Gastrocnemius medialis (tissue), 4 donors: ENCODE measurements at regions not wholly inside any gene's neighbourhood (a gene's known extent, or its start where the extent isn't known, plus 50 kb on each side); places are given as distances from the start of the nearest gene placed in this dataset.
"Not testable (repeated sequence)": the region's sequence is repeated elsewhere in the genome, so short reads cannot be mapped to it uniquely, and the experiment has no call there.

Experiments used
- ATAC-seq, 2 donors: fragments of 150-250 bp; one replicate each; pipeline ENCODE4 v1.9.1; 2016
- DNase-seq, 2 donors: peaks; one replicate each; pipeline ENCODE4 v3.0.0-alpha.2; 2019
- H3K27ac ChIP-seq, 4 donors: fragments of 200-600 bp; sonication (generic); 1 replicate in 1 of 4; 2 replicates in 3 of 4; pipeline ENCODE4 v1.5.1; 2016 to 2018; ENCODE audit warnings: mild to moderate bottlenecking in 2 of 4, moderate library complexity in 1 of 4
- H3K27me3 ChIP-seq, 3 donors: fragments of 200-600 bp; sonication (generic) in 2 of 3; 1 replicate in 1 of 3; 2 replicates in 2 of 3; pipeline versions ENCODE4 v1.5.1 to v1.6.0; 2016 to 2019; ENCODE audit warnings: mild to moderate bottlenecking in 1 of 3, moderate library complexity in 1 of 3
- H3K36me3 ChIP-seq, 2 donors: fragments of 200-600 bp; sonication (generic) in 1 of 2; one replicate each; pipeline ENCODE4 v1.5.1; 2017 to 2018
- H3K4me1 ChIP-seq, 2 donors: fragments of 200-600 bp; sonication (generic) in 1 of 2; one replicate each; pipeline ENCODE4 v1.5.1; 2016 to 2017; ENCODE audit warnings: mild to moderate bottlenecking in 2 of 2
- H3K4me3 ChIP-seq, 4 donors: fragments of 200-600 bp; sonication (generic) in 3 of 4; 1 replicate in 1 of 4; 2 replicates in 3 of 4; pipeline ENCODE4 v1.5.1; 2016 to 2019; ENCODE audit warnings: mild to moderate bottlenecking in 2 of 4
- H3K9me3 ChIP-seq, 3 donors: fragments of 200-600 bp; sonication (generic) in 2 of 3; 1 replicate in 1 of 3; 2 replicates in 2 of 3; pipeline ENCODE4 v1.5.1; 2016 to 2019
- POLR2A ChIP-seq, 2 donors: fragments of 450-650 bp; IDR thresholded peaks; one replicate each; pipeline ENCODE4 v1.6.1; 2017; ENCODE audit warnings: antibody characterized with exemption in 2 of 2, mild to moderate bottlenecking in 2 of 2, moderate library complexity in 2 of 2
- in situ Hi-C, 4 donors: fragments of 200-750 bp; cut with MboI; loops; one replicate each; pipeline versions ENCODE4 v1.15.0 to v1.8.0; 2017; ENCODE audit warnings: low sequenced_read_pairs in 4 of 4
- intact Hi-C: fragments of 100-400 bp; cut with DNase I; formaldehyde crosslinking; loops from one replicate; pipeline ENCODE4 v1.15.1; 2023; ENCODE audit warnings: low total_unique reads
- TF ChIP-seq, protein P1 (sequence below), 5 experiments: fragments of 450-650 bp in 3 of 5; fragments of 200-600 bp in 2 of 5; sonication (generic) in 2 of 5; IDR thresholded peaks in 4 of 5; conservative IDR thresholded peaks in 1 of 5; 1 replicate in 4 of 5; 2 replicates in 1 of 5; pipeline ENCODE4 v1.5.1; 2016 to 2019; ENCODE audit warnings: antibody characterized with exemption in 5 of 5, mild to moderate bottlenecking in 3 of 5, moderate library complexity in 3 of 5

DNA sequence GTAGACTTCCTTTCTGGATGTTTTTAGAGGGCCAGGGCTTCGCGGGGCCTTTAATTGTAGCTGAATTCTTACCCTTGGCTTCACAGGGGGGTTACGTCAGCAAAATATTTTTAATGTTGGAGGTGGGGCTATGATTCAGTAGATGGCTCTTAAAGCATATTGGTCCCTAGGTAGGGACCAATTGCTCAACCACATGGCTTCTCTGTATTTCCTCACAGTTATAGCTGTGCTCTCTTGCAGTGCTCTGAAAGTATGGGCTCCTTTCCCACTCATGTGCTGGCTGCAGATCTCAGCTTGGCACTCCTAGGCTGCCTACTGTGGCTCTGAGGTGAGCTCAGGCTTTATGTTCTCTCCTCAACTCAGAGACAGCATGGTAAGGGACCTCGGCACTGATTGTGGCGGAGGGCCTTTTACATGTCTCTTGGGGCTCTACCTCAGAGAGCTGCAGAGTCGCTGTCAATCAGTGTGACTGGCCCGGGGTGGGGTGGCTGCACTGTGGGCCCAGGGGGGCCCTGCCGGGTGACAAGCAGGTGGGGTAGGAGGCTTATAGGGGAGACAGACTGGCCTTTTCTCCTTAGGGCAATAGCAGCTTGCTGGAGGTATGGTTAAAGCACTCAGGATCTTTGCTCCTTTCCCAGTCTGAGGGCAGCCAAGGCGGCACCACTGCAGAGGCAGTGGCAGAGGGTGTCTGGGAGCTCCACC lies 318.0 kb downstream of the DOK5 start:
- Histone ChIP-seq H3K27ac (no peak overlapping the region), H3K4me3 (no peak overlapping the region), H3K4me1 (no peaks in the 10 kb centered on the region), H3K9me3 (no peaks in the 10 kb centered on the region), H3K36me3 (no peaks in the 10 kb centered on the region), H3K27me3 (no peaks in the 10 kb centered on the region)
- peak in 1 of 2 donors; percentile 19 for ATAC-seq
- in situ Hi-C loops (no loop called here), intact Hi-C loops (no loop called here)
- TF ChIP-seq, protein P1, sequence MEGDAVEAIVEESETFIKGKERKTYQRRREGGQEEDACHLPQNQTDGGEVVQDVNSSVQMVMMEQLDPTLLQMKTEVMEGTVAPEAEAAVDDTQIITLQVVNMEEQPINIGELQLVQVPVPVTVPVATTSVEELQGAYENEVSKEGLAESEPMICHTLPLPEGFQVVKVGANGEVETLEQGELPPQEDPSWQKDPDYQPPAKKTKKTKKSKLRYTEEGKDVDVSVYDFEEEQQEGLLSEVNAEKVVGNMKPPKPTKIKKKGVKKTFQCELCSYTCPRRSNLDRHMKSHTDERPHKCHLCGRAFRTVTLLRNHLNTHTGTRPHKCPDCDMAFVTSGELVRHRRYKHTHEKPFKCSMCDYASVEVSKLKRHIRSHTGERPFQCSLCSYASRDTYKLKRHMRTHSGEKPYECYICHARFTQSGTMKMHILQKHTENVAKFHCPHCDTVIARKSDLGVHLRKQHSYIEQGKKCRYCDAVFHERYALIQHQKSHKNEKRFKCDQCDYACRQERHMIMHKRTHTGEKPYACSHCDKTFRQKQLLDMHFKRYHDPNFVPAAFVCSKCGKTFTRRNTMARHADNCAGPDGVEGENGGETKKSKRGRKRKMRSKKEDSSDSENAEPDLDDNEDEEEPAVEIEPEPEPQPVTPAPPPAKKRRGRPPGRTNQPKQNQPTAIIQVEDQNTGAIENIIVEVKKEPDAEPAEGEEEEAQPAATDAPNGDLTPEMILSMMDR (IDR thresholded peaks at IDR 0.05 in 4 of 5, conservative IDR thresholded peaks at IDR 0.05 in 1 of 5) = no peak
- TF ChIP-seq POLR2A (IDR thresholded peaks at IDR 0.05) = no peak
- DNase-seq = no peak

DNA sequence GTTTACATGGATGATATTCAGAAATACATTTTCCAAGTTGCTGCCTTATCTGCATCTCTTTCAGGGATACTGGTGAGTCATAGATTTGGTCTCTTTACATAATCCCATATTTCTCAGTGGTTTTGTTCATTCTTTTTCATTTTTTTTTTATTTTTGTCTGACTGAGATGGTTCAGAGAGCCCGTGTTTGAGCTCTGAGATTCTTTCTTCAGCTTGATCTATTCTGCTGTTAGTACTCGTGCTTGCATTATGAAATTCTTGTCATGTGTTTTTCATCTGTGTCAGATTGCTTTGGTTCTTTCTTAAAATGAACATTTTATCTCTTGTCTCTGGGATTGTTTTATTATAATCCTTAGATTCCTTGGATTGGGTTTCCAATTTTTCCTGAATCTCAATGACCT lies 317.3 kb downstream of the DOK5 start:
- Histone ChIP-seq H3K27me3 (no peaks in the 10 kb centered on the region), H3K4me1 (no peaks in the 10 kb centered on the region), H3K36me3 (no peaks in the 10 kb centered on the region), H3K9me3 (no peaks in the 10 kb centered on the region), H3K4me3 (no peak overlapping the region), H3K27ac (no peak overlapping the region)
- ATAC-seq = no peak
- TF ChIP-seq POLR2A (IDR thresholded peaks at IDR 0.05) = no peak
- TF ChIP-seq, protein P1 (IDR thresholded peaks at IDR 0.05 in 4 of 5, conservative IDR thresholded peaks at IDR 0.05 in 1 of 5) = no peak
- intact Hi-C loops = no loop called here
- DNase-seq = no peak
- in situ Hi-C loops = no loop called here

GRCh38 chr20:54788260-54788659 lies 312.9 kb downstream of the DOK5 start:
- ATAC-seq, intact Hi-C loops, H3K4me1 ChIP-seq, H3K27ac ChIP-seq, H3K9me3 ChIP-seq, in situ Hi-C loops, DNase-seq, H3K36me3 ChIP-seq, H3K27me3 ChIP-seq, H3K4me3 ChIP-seq: not testable (repeated sequence)

GRCh38 chr20:54782758-54783157 lies 307.4 kb downstream of the DOK5 start:
- H3K27ac ChIP-seq, DNase-seq, H3K9me3 ChIP-seq, H3K4me1 ChIP-seq, H3K36me3 ChIP-seq, H3K27me3 ChIP-seq, H3K4me3 ChIP-seq, intact Hi-C loops, in situ Hi-C loops, ATAC-seq: not testable (repeated sequence)

- Histone ChIP-seq H3K4me1 (no peaks in the 10 kb centered on the region), H3K9me3 (no peaks in the 10 kb centered on the region), H3K36me3 (no peaks in the 10 kb centered on the region), H3K27ac (no peak overlapping the region), H3K27me3 (no peaks in the 10 kb centered on the region), H3K4me3 (no peak overlapping the region)
- no peak for ATAC-seq
- no peak for DNase-seq
- in situ Hi-C loops = no loop called here
- intact Hi-C loops = no loop called here
- TF ChIP-seq POLR2A (IDR thresholded peaks at IDR 0.05) = no peak
- TF ChIP-seq, protein P1 (IDR thresholded peaks at IDR 0.05 in 4 of 5, conservative IDR thresholded peaks at IDR 0.05 in 1 of 5) = no peak
Observed at GRCh38 chr20:54774426-54774825, 299.0 kb downstream of the DOK5 start.

DNA sequence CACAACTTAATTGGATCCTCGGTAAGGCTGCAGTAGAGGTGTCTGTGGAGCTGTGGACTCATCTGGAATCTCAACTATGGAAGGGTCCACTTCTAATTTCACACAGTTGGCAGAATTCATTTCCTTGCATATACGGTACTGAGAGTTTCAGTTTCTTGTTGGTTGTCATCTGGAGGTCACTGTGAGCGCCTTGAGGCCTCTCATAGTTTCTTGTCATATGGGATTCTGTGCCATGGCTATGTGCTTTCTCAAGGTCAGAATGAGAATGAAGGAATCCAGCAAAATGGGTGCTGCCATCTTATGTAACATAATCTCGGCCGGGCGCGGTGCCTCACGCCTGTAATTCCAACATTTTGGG lies 298.2 kb downstream of the DOK5 start:
- intact Hi-C loops (no loop called here), in situ Hi-C loops (no loop called here)
- H3K4me3 ChIP-seq = no peak overlapping the region

More for the DNA sequence above, 298.2 kb downstream of the DOK5 start:
- Histone ChIP-seq H3K27ac (no peak overlapping the region), H3K4me1 (no peaks in the 10 kb centered on the region), H3K27me3 (no peaks in the 10 kb centered on the region), H3K9me3 (no peaks in the 10 kb centered on the region), H3K36me3 (no peaks in the 10 kb centered on the region)
- DNase-seq (no peak), ATAC-seq (no peak)
- TF ChIP-seq POLR2A (IDR thresholded peaks at IDR 0.05) = no peak
- TF ChIP-seq, protein P1 (IDR thresholded peaks at IDR 0.05 in 4 of 5, conservative IDR thresholded peaks at IDR 0.05 in 1 of 5) = no peak
